ENCODE measurements at regions not wholly inside any gene's neighbourhood (a gene's known extent, or its start where the extent isn't known, plus 50 kb on each side); places are given as distances from the start of the nearest gene placed in this dataset.

- FAIRE-seq (no peak), DNase-seq (no peak)
- Histone ChIP-seq H3K9ac (ENCODE audit: low read length in 3 of 3) (no peak overlapping the region), H3K27ac (ENCODE audit: low read depth in 2 of 2, low read length in 2 of 2) (no peak overlapping the region), H3K36me3 (ENCODE audit: control insufficient read depth in 2 of 3, insufficient read depth in 3 of 3, low read length in 3 of 3) (no peaks in the 10 kb centered on the region), H3K9me3 (ENCODE audit: control insufficient read depth in 2 of 3, insufficient read depth in 1 of 3, low read length in 3 of 3) (no peaks in the 10 kb centered on the region), H3K4me1 (ENCODE audit: control insufficient read depth in 2 of 3, insufficient read depth in 2 of 3, low read depth in 1 of 3, low read length in 3 of 3) (no peaks in the 10 kb centered on the region), H3K27me3 (ENCODE audit: control insufficient read depth, insufficient read depth, low read length) (no peaks in the 10 kb centered on the region), H3K4me3 (ENCODE audit: low read length in 3 of 3) (no peak overlapping the region)
- TF ChIP-seq CTCF (IDR thresholded peaks at IDR 0.05; ENCODE audit: borderline replicate concordance, extremely low read depth, insufficient read depth), result no peak
- intact Hi-C loops (cut with DNase I), result no loop called here
Observed at GRCh38 chr4:124535003-124535402, 177.5 kb downstream of the ANKRD50 start.

- no peaks in the 10 kb centered on the region for H3K9me3 ChIP-seq (ENCODE audit: control insufficient read depth in 2 of 3, insufficient read depth in 1 of 3, low read length in 3 of 3)
- TF ChIP-seq CTCF (IDR thresholded peaks at IDR 0.05; ENCODE audit: borderline replicate concordance, extremely low read depth, insufficient read depth), result no peak
- intact Hi-C loops (cut with DNase I), result no loop called here
- no peak overlapping the region for H3K4me3 ChIP-seq (ENCODE audit: low read length in 3 of 3)
- no peak overlapping the region for H3K27ac ChIP-seq (ENCODE audit: low read depth in 2 of 2, low read length in 2 of 2)
- no peaks in the 10 kb centered on the region for H3K27me3 ChIP-seq (ENCODE audit: control insufficient read depth, insufficient read depth, low read length)
- H3K4me1 ChIP-seq (ENCODE audit: control insufficient read depth in 2 of 3, insufficient read depth in 2 of 3, low read depth in 1 of 3, low read length in 3 of 3), result no peaks in the 10 kb centered on the region
- FAIRE-seq (no peak), DNase-seq (no peak)
- H3K36me3 ChIP-seq (ENCODE audit: control insufficient read depth in 2 of 3, insufficient read depth in 3 of 3, low read length in 3 of 3), result no peaks in the 10 kb centered on the region
- no peak overlapping the region for H3K9ac ChIP-seq (ENCODE audit: low read length in 3 of 3)
Observed at GRCh38 chr4:124536946-124537345, 175.6 kb downstream of the ANKRD50 start.

GRCh38 chr4:124537971-124538370 lies 174.6 kb downstream of the ANKRD50 start:
- no peak overlapping the region for H3K27ac ChIP-seq (ENCODE audit: low read depth in 2 of 2, low read length in 2 of 2)
- H3K9me3 ChIP-seq (ENCODE audit: control insufficient read depth in 2 of 3, insufficient read depth in 1 of 3, low read length in 3 of 3), result no peaks in the 10 kb centered on the region
- no peak for TF ChIP-seq CTCF (IDR thresholded peaks at IDR 0.05; ENCODE audit: borderline replicate concordance, extremely low read depth, insufficient read depth)
- no peaks in the 10 kb centered on the region for H3K36me3 ChIP-seq (ENCODE audit: control insufficient read depth in 2 of 3, insufficient read depth in 3 of 3, low read length in 3 of 3)
- intact Hi-C loops (cut with DNase I), result no loop called here
- H3K27me3 ChIP-seq (ENCODE audit: control insufficient read depth, insufficient read depth, low read length), result no peaks in the 10 kb centered on the region
- H3K4me3 ChIP-seq (ENCODE audit: low read length in 3 of 3), result no peak overlapping the region
- no peak for FAIRE-seq
- DNase-seq, result no peak
- H3K4me1 ChIP-seq (ENCODE audit: control insufficient read depth in 2 of 3, insufficient read depth in 2 of 3, low read depth in 1 of 3, low read length in 3 of 3), result no peaks in the 10 kb centered on the region
- no peak overlapping the region for H3K9ac ChIP-seq (ENCODE audit: low read length in 3 of 3)

- no peak overlapping the region for H3K9ac ChIP-seq (ENCODE audit: low read length in 3 of 3)
- H3K9me3 ChIP-seq (ENCODE audit: control insufficient read depth in 2 of 3, insufficient read depth in 1 of 3, low read length in 3 of 3), result no peaks in the 10 kb centered on the region
- DNase-seq, result no peak
- H3K36me3 ChIP-seq (ENCODE audit: control insufficient read depth in 2 of 3, insufficient read depth in 3 of 3, low read length in 3 of 3), result no peaks in the 10 kb centered on the region
- no peak for FAIRE-seq
- intact Hi-C loops (cut with DNase I), result no loop called here
- no peak for TF ChIP-seq CTCF (IDR thresholded peaks at IDR 0.05; ENCODE audit: borderline replicate concordance, extremely low read depth, insufficient read depth)
- H3K4me3 ChIP-seq (ENCODE audit: low read length in 3 of 3), result no peak overlapping the region
- no peak overlapping the region for H3K27ac ChIP-seq (ENCODE audit: low read depth in 2 of 2, low read length in 2 of 2)
- no peaks in the 10 kb centered on the region for H3K27me3 ChIP-seq (ENCODE audit: control insufficient read depth, insufficient read depth, low read length)
- H3K4me1 ChIP-seq (ENCODE audit: control insufficient read depth in 2 of 3, insufficient read depth in 2 of 3, low read depth in 1 of 3, low read length in 3 of 3), result no peaks in the 10 kb centered on the region
Observed at GRCh38 chr4:124540014-124540413, 172.5 kb downstream of the ANKRD50 start.
